ENCODE measurements at regions not wholly inside any gene's neighbourhood (a gene's known extent, or its start where the extent isn't known, plus 50 kb on each side); places are given as distances from the start of the nearest gene placed in this dataset.

DNA sequence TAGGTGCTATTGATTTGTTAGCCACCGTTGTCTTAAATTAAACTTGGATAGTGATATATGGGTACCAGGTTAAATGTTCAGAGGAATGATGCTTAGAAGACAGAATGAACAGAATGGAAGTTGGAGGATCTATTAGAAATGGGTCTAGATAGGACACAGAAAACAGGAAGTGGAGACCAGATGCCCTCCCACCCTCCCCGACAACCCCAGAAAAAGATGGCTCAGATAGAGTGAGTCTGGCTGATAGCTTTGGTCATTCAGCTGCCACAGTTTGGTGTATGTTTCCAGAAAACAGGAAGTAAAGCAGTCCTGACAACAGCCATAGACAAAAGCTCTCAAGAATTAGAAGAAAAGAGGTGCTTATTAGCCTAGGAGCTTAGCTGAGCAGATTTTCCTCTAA lies 71.5 kb upstream of the DSG1 start:
- DNase-seq, result no peak
- Histone ChIP-seq H3K27me3 (no peaks in the 10 kb centered on the region), H3K9me3 (no peaks in the 10 kb centered on the region), H3K36me3 (no peaks in the 10 kb centered on the region), H3K4me1 (no peaks in the 10 kb centered on the region), H3K4me3 (no peak overlapping the region), H3K27ac (no peak overlapping the region)
- no peak for ATAC-seq (ENCODE audit: low FRiP score in 2 of 2)
- TF ChIP-seq CTCF (IDR thresholded peaks at IDR 0.05) (no peak), POLR2A (IDR thresholded peaks at IDR 0.05) (no peak), POLR2AphosphoS5 (IDR thresholded peaks at IDR 0.05) (no peak), EP300 (IDR thresholded peaks at IDR 0.05) (no peak)
- WGBS, 2 donors, result 65 to 66% methylated on average over 2 of the region's 2 CpGs

- DNase-seq (no peak), ATAC-seq (ENCODE audit: low FRiP score in 2 of 2) (peak in 1 of 2 donors; percentile 47)
- no peaks in the 10 kb centered on the region for H3K36me3 ChIP-seq
- H3K27me3 ChIP-seq, result no peaks in the 10 kb centered on the region
- WGBS, 2 donors, result 47 to 59% methylated on average over 6 of the region's 6 CpGs
- no peaks in the 10 kb centered on the region for H3K9me3 ChIP-seq
- no peak overlapping the region for H3K27ac ChIP-seq
- no peak for TF ChIP-seq POLR2AphosphoS5 (IDR thresholded peaks at IDR 0.05)
- H3K4me3 ChIP-seq, result no peak overlapping the region
- H3K4me1 ChIP-seq, result no peaks in the 10 kb centered on the region
Observed at GRCh38 chr18:31247574-31248199, 70.3 kb upstream of the DSG1 start.

DNA sequence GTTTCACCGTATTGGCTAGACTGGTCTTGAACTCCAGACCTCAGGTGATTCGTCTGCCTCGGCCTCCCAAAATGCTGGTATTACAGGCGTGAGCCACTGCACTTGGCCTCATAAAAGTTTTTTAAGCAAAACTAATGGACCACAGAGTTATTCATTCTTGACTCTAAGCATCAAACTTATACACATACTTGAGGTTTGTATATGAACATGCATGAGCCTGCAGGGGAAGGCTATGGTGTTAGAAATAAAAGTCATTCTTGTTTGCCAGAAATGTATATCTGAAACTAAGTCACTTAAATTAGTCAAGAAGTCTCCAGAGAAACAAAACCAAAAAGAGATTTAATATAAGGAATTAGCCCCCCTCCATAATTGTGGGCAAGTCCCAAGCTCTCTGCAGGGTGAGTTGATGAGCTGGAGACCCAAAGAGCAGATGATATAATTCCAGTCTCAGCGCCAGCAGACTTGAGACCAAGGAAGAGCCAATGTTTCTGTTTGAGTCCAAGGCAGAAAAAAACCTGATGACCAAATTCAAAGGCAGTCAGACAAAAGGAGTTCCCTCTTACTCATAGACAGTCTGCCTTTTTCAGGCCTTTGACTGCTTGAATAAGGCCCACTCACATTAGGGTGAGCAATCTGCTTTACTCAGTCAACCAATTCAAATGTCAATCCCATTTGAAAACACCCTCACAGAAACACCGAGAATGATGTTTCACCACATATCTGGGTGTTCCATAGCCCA lies 69.0 kb upstream of the DSG1 start:
- H3K4me3 ChIP-seq, result no peak overlapping the region
- TF ChIP-seq POLR2A (IDR thresholded peaks at IDR 0.05), result no peak
- TF ChIP-seq CTCF (IDR thresholded peaks at IDR 0.05), result no peak
- TF ChIP-seq EP300 (IDR thresholded peaks at IDR 0.05), result no peak
- no peak for TF ChIP-seq POLR2AphosphoS5 (IDR thresholded peaks at IDR 0.05)
- ATAC-seq (ENCODE audit: low FRiP score in 2 of 2) (peak in 1 of 2 donors; percentile 56), DNase-seq (no peak)
- no peaks in the 10 kb centered on the region for H3K4me1 ChIP-seq
- WGBS, 2 donors, result 94 to 95% methylated on average over 6 of the region's 6 CpGs
- no peak overlapping the region for H3K27ac ChIP-seq
- H3K27me3 ChIP-seq, result no peaks in the 10 kb centered on the region
- no peaks in the 10 kb centered on the region for H3K9me3 ChIP-seq
- no peaks in the 10 kb centered on the region for H3K36me3 ChIP-seq

- TF ChIP-seq POLR2A (IDR thresholded peaks at IDR 0.05), result no peak
- TF ChIP-seq POLR2AphosphoS5 (IDR thresholded peaks at IDR 0.05), result no peak
- no peak for TF ChIP-seq EP300 (IDR thresholded peaks at IDR 0.05)
- TF ChIP-seq CTCF (IDR thresholded peaks at IDR 0.05), result no peak
- ATAC-seq (ENCODE audit: low FRiP score in 2 of 2) (no peak), DNase-seq (no peak)
- Histone ChIP-seq H3K27ac (no peak overlapping the region), H3K27me3 (no peaks in the 10 kb centered on the region), H3K36me3 (no peaks in the 10 kb centered on the region), H3K9me3 (no peaks in the 10 kb centered on the region), H3K4me3 (no peak overlapping the region), H3K4me1 (no peaks in the 10 kb centered on the region)
- 85 to 86% methylated on average over 2 of the region's 2 CpGs for WGBS, 2 donors
Observed at GRCh38 chr18:31250902-31251301, 67.1 kb upstream of the DSG1 start.

DNA sequence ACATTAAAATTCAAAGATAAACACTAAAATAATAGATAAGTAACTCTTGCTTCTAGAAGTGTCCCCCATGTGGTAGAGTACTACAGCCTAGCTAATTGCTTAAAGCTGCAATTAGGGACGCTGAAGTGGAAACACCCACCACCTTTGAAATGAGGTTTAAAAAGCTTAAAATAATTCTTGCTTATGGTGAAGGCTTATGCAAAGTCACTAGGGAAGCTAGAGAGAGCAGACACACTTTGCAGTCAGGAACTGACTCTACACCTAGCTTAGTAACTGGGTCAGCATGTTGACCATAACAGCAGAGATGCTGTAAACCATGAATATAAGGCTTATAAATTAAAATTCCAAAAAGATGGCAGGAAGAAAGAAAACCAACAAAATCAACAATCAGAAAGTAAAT lies 65.4 kb upstream of the DSG1 start:
- TF ChIP-seq POLR2A (IDR thresholded peaks at IDR 0.05), result no peak
- TF ChIP-seq POLR2AphosphoS5 (IDR thresholded peaks at IDR 0.05), result no peak
- no peak for TF ChIP-seq CTCF (IDR thresholded peaks at IDR 0.05)
- TF ChIP-seq EP300 (IDR thresholded peaks at IDR 0.05), result no peak
- no peaks in the 10 kb centered on the region for H3K4me1 ChIP-seq
- no peak overlapping the region for H3K27ac ChIP-seq

More for the DNA sequence above, 65.4 kb upstream of the DSG1 start:
- WGBS, 2 donors, result 69 to 87% methylated on average over 1 of the region's 1 CpG
- DNase-seq, result no peak
- H3K27me3 ChIP-seq, result no peaks in the 10 kb centered on the region
- no peaks in the 10 kb centered on the region for H3K9me3 ChIP-seq
- no peaks in the 10 kb centered on the region for H3K36me3 ChIP-seq
- no peak for ATAC-seq (ENCODE audit: low FRiP score in 2 of 2)
- H3K4me3 ChIP-seq, result no peak overlapping the region

Data from upper lobe of left lung (tissue), 6 donors.